ENCODE measurements at regions not wholly inside any gene's neighbourhood (a gene's known extent, or its start where the extent isn't known, plus 50 kb on each side); places are given as distances from the start of the nearest gene placed in this dataset.
A peak's percentile ranks its signal among the peaks of the same experiment; 100 is the strongest.

DNA sequence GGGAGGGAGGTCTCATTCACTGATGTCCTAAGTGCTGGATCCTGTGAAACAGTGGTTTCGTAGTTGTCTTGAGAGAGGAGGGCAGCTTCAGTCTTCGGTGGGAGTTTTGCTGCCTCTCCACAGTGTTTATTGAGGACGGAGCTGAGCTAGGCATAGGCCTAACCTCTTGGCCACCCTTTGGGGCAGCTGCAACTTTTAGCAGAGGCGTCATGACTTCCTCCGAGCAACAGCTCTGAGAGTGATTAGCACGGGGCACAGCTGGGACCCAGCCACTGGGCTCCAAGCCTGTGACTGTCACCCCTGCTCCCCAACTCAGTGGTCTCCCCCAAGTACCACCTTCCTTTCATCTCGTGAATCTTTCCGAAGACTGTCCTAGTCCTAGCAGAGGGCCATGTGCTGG, 139.9 kb upstream of the NCOR2 start:
- Histone ChIP-seq H3K9me3 (peaks cover 0 to 3% (median 0%) of the 10 kb centered on the region in 4 donors), H3K27ac (no peak overlapping the region), H3K4me1 (peaks cover 7 to 42% (median 26%) of the 10 kb centered on the region in 4 donors), H3K4me3 (no peak overlapping the region), H3K27me3 (no peaks in the 10 kb centered on the region), H3K36me3 (no peaks in the 10 kb centered on the region)
- WGBS, 2 donors = 85 to 93% methylated on average over 6 to 8 of the region's 8 CpGs
- no peak for TF ChIP-seq POLR2AphosphoS5 (IDR thresholded peaks at IDR 0.05)
- no peak for TF ChIP-seq POLR2A (IDR thresholded peaks at IDR 0.05)
- no peak for TF ChIP-seq EP300 (IDR thresholded peaks at IDR 0.05)
- TF ChIP-seq, protein P1, sequence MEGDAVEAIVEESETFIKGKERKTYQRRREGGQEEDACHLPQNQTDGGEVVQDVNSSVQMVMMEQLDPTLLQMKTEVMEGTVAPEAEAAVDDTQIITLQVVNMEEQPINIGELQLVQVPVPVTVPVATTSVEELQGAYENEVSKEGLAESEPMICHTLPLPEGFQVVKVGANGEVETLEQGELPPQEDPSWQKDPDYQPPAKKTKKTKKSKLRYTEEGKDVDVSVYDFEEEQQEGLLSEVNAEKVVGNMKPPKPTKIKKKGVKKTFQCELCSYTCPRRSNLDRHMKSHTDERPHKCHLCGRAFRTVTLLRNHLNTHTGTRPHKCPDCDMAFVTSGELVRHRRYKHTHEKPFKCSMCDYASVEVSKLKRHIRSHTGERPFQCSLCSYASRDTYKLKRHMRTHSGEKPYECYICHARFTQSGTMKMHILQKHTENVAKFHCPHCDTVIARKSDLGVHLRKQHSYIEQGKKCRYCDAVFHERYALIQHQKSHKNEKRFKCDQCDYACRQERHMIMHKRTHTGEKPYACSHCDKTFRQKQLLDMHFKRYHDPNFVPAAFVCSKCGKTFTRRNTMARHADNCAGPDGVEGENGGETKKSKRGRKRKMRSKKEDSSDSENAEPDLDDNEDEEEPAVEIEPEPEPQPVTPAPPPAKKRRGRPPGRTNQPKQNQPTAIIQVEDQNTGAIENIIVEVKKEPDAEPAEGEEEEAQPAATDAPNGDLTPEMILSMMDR (IDR thresholded peaks at IDR 0.05) = no peak
- ATAC-seq (ENCODE audit: low FRiP score in 2 of 2) = no peak
- no peak for DNase-seq

DNA sequence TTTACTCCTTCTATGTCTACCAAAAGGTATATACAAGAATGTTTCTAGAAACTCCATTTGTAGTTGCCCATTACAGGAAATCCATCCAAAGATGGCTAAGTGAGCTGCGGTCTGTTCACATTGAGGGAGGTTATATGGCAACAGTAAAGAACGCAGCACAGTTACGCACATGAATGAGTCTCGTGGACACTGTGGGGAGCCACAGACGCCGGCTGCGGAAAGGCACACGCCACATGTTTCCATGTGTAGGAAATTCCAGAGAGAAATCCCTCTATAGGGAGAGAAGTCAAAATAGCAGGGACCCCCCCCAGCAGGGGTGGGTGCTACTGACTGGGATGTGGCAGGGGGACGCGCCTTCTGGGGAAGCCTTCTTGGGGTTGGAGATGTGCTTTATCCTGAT, 139.0 kb upstream of the NCOR2 start:
- Histone ChIP-seq H3K9me3 (peaks cover 0 to 3% (median 0%) of the 10 kb centered on the region in 4 donors), H3K36me3 (no peaks in the 10 kb centered on the region), H3K27me3 (no peaks in the 10 kb centered on the region), H3K4me3 (no peak overlapping the region), H3K4me1 (peaks cover 10 to 52% (median 26%) of the 10 kb centered on the region in 4 donors), H3K27ac (peak overlapping the region in 2 of 4 donors; percentile 82 to 96)
- DNase-seq = no peak
- no peak for ATAC-seq (ENCODE audit: low FRiP score in 2 of 2)
- TF ChIP-seq POLR2A (IDR thresholded peaks at IDR 0.05) = no peak
- TF ChIP-seq, protein P1 (IDR thresholded peaks at IDR 0.05) = no peak
- WGBS, 2 donors = 93 to 94% methylated on average over 10 of the region's 10 CpGs

DNA sequence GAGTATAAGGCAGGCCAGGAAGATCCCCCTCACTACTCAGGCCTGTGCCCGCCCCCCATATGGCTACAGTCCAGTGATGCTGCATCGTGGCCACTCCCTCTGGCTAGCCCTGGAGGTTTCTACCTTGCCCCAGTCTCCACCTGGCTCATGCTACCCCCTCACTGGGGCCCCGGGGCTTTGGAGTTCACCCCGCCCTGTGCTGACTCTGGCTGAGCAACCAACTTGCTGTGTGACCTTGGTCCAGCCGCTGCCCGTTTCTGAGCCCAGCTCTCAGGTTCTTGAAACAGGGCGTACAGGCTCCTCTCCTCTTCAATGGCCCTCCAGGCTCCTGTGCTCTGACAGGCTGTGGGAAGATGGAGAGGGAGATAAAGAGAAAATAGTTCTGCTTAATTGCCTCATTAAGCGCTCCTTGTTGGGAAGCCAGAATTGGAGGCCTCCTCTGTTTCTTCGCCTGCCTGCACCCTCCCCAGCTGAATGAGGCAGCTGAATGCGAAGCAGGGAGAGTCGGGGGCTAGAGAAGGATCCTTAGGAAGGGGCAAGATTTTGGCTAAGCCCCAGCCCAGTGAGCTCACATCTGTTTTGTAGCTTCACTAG, 138.2 kb upstream of the NCOR2 start:
- ATAC-seq (ENCODE audit: low FRiP score in 2 of 2) (no peak), DNase-seq (no peak)
- no peak for TF ChIP-seq EP300 (IDR thresholded peaks at IDR 0.05)
- TF ChIP-seq, protein P1 (IDR thresholded peaks at IDR 0.05) = no peak
- peaks cover 17 to 59% (median 33%) of the 10 kb centered on the region in 4 donors for H3K4me1 ChIP-seq
- no peak overlapping the region for H3K4me3 ChIP-seq
- no peaks in the 10 kb centered on the region for H3K36me3 ChIP-seq
- no peaks in the 10 kb centered on the region for H3K27me3 ChIP-seq
- WGBS, 2 donors = 74 to 80% methylated on average over 9 to 11 of the region's 11 CpGs
- H3K27ac ChIP-seq = peak overlapping the region in 2 of 4 donors; percentile 82 to 96
- peaks cover 0 to 3% (median 0%) of the 10 kb centered on the region in 4 donors for H3K9me3 ChIP-seq

DNA sequence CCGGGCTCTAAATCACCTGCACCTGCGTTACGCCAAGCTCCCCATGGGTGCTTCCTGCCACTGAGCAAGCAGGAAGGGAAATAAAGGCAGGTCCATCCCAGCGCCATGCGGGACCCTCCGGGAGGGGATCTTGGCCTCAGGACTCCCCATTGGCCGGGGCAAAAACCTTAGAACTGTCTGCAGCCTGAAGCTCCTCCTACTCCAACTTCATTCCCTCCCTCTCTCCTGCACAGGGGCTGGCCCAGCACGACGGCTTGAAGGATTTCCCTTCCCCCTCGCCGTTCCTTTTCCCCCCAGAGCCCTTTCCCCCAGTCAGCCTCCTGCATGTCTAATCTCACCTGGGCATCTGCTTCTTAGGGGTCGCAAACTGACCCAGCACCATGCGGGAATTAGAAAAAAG, 137.2 kb upstream of the NCOR2 start:
- ATAC-seq (ENCODE audit: low FRiP score in 2 of 2) (no peak), DNase-seq (peak in 1 of 2 donors; percentile 47)
- TF ChIP-seq EP300 (IDR thresholded peaks at IDR 0.05) = no peak
- TF ChIP-seq, protein P1 (IDR thresholded peaks at IDR 0.05) = no peak
- no peak for TF ChIP-seq POLR2AphosphoS5 (IDR thresholded peaks at IDR 0.05)
- H3K27ac ChIP-seq = peak overlapping the region; percentile 31 to 96 (median 80)
- no peak overlapping the region for H3K4me3 ChIP-seq
- peaks cover 14 to 55% (median 36%) of the 10 kb centered on the region in 4 donors for H3K4me1 ChIP-seq
- H3K27me3 ChIP-seq = no peaks in the 10 kb centered on the region
- no peaks in the 10 kb centered on the region for H3K36me3 ChIP-seq
- WGBS, 2 donors = 87 to 92% methylated on average over 11 to 13 of the region's 13 CpGs
- peaks cover 0 to 3% (median 0%) of the 10 kb centered on the region in 4 donors for H3K9me3 ChIP-seq

DNA sequence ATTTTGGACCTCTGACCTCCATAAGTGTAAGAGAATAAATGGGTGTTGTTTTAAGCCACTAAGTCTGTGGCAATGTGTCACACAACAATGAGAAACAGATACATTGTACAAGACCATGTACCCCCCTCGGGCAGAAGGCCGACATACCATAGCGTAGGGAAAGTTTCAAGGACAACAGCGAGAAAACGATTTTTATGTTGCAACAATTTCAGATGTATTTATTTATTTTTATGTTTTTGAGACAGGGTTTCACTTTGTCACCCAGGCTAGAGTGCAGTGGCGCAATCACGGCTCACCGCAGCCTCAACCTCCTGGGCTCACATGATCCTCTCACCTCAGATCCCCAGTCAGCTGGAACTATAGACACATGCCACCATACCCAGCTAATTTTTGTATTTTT, 136.4 kb upstream of the NCOR2 start:
- Histone ChIP-seq H3K27me3 (no peaks in the 10 kb centered on the region), H3K4me3 (no peak overlapping the region), H3K4me1 (peaks cover 14 to 51% (median 36%) of the 10 kb centered on the region in 4 donors), H3K9me3 (peaks cover 0 to 3% (median 0%) of the 10 kb centered on the region in 4 donors), H3K36me3 (no peaks in the 10 kb centered on the region), H3K27ac (peak overlapping the region; percentile 50 to 96 (median 80))
- TF ChIP-seq POLR2AphosphoS5 (IDR thresholded peaks at IDR 0.05) = peak in 1 of 2 donors; percentile 30
- peak in 1 of 4 donors; percentile 19 for TF ChIP-seq POLR2A (IDR thresholded peaks at IDR 0.05)
- TF ChIP-seq, protein P1 (IDR thresholded peaks at IDR 0.05) = no peak
- TF ChIP-seq EP300 (IDR thresholded peaks at IDR 0.05) = peak in 1 of 4 donors; percentile 67
- WGBS, 2 donors = 39 to 49% methylated on average over 8 of the region's 8 CpGs
- DNase-seq = peak in 1 of 2 donors; percentile 87
- ATAC-seq (ENCODE audit: low FRiP score in 2 of 2) = no peak

Measured in upper lobe of left lung (tissue), 6 donors.